ENCODE measurements at regions not wholly inside any gene's neighbourhood (a gene's known extent, or its start where the extent isn't known, plus 50 kb on each side); places are given as distances from the start of the nearest gene placed in this dataset.
"Not testable (repeated sequence)": the region's sequence is repeated elsewhere in the genome, so short reads cannot be mapped to it uniquely, and the experiment has no call there.

GRCh38 chr3:145359040-145359439 lies 801.9 kb downstream of the PLOD2 start:
- DNase-seq = no peak

GRCh38 chr3:145368748-145369147 lies 792.2 kb downstream of the PLOD2 start:
- DNase-seq = no peak

GRCh38 chr3:145370870-145371269 lies 790.1 kb downstream of the PLOD2 start:
- no peak for DNase-seq

GRCh38 chr3:145377301-145377700 lies 783.7 kb downstream of the PLOD2 start:
- DNase-seq = no peak

DNA sequence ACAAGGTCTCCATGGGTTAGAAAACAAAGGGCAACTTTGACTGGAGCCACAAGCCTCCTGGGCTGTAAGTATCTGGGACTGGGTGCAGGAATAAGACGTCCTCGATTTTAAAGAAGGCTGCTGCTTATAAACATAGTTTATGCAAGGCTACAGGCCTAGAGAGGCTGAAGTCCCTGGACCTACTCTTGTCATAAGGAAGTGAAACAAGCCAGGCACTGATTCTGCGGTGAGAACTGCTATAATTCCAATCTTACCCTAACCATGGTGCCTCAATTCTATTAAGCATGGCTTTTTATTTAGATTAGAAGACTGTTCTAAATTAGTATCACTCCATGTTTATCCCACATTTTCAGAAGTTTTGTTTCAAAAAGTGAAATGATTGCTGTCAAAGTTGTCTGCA lies 777.6 kb downstream of the PLOD2 start:
- DNase-seq = no peak

DNA sequence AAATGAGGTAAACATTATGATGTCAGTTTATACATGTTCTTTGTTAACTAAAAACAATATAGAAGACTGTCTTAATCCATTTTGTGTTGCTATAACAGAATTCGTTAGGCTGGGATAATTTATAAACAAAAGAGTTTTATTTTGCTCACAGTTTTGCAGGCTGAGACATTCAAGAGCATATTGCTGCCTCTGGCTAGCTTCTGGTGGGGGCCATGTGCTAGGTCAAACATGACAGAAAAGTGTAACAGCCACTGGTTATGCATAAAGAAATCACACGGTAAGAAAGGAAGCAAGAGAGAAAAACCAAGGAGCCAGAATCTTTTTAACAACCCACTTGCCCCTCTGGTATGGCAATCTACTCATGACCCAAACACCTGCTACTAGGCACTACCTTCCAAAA lies 776.7 kb downstream of the PLOD2 start:
- DNase-seq = no peak

GRCh38 chr3:145387211-145387610 lies 773.8 kb downstream of the PLOD2 start:
- DNase-seq = no peak

- DNase-seq = no peak
Measured at GRCh38 chr3:145395421-145395820, 765.6 kb downstream of the PLOD2 start.

GRCh38 chr3:145411605-145412004 lies 749.4 kb downstream of the PLOD2 start:
- DNase-seq = no peak

DNA sequence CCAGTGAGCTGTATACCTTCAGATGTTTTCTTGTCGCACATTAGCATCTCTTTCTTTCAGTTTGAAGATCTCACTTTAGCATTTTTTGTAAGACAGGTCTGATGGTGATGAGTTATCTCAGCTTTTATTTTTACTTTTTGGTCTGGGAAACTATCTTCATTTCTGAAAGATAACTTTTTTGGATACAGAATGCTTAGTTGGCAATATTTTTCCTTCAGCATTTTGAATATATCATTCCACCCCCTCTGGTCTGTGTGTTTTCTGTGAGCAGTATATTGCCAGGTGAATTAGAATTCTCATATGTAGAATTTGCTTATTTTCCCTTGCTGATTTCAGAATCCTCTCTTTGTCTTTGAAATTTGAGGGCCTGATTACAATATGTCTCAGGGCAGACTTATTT lies 743.3 kb downstream of the PLOD2 start:
- no peak for DNase-seq

DNA sequence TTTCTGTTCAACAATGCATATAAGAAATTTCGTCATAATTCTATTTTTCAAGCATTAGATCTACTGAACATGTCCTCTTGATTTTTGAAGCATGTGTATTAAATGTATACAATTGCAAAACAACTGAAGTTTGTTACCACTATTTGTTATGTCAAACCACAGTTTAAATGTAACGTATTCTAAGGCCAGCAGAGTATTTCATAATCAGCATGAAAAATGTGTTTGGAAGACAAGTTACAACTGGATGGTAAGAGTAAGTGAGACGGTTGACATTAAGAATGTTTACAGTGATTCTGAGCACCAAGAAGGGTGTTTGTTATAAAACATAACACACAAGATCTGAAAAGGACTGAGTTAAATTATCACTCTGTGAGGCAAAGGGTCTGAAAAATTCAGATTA lies 738.4 kb downstream of the PLOD2 start:
- no peak for DNase-seq

DNA sequence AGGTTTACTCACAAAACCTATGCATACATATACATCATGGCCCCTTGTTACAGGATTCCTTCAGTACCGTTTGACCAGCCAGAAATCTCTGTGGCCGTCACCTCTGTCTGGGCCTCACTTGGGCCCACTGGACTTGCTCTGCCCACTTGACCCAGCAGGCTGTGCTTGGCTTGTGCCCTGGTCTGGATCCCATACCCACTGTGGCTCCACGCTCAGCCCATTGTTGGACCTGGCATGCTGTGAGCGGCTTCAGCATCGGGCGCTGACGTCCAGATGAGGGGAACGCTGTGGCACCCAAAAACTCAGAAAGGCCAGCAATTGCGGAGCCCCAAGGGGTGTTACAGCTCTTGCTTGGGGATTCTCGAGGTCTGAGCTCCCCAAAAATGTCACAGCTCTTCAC lies 733.6 kb downstream of the PLOD2 start:
- no peak for DNase-seq

GRCh38 chr3:145429546-145429945 lies 731.4 kb downstream of the PLOD2 start:
- no peak for DNase-seq

- DNase-seq = no peak
Measured at GRCh38 chr3:145448436-145448835, 712.5 kb downstream of the PLOD2 start.

GRCh38 chr3:145450018-145450682 lies 710.8 kb downstream of the PLOD2 start:
- no peak for DNase-seq

DNA sequence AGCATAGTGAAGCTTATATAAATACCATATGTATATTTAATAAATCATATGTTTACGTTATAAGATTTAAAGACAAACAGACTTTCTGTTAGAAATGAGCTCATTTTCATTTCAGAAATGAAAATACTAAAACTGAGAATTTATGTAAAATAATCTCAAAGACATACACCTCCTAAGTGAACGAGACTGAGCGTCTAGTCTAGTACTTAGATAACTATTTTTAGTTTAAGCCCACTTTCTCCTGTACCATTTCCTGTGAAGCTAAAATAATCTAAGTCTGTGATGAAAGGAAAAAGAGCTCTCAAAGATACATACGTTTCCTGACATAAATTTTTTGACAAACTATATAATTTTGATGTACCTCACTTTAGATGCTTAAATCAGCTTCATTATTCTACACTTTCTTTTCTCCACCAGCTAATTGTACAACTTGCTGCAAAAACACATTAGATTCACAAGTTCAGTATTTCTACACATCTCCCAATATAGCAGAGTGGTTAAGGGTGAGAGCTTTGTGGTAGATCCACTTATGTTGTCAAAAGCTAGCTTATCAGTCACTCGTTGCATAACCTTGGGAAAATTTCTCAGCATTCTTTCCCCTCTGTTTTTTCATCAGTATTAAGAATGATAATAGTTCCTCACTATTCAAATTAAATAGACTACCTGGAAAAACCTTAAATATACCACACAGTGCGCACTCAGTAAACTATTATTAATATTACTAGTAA lies 703.0 kb downstream of the PLOD2 start:
- no peak for DNase-seq

- not testable (repeated sequence) for DNase-seq
Measured at GRCh38 chr3:145459681-145460080, 701.3 kb downstream of the PLOD2 start.

- no peak for DNase-seq
Measured at GRCh38 chr3:145471976-145472375, 689.0 kb downstream of the PLOD2 start.

GRCh38 chr3:145482735-145483134 lies 678.2 kb downstream of the PLOD2 start:
- DNase-seq = not testable (repeated sequence)

- DNase-seq = no peak
Measured at GRCh38 chr3:145483992-145484391, 677.0 kb downstream of the PLOD2 start.

DNA sequence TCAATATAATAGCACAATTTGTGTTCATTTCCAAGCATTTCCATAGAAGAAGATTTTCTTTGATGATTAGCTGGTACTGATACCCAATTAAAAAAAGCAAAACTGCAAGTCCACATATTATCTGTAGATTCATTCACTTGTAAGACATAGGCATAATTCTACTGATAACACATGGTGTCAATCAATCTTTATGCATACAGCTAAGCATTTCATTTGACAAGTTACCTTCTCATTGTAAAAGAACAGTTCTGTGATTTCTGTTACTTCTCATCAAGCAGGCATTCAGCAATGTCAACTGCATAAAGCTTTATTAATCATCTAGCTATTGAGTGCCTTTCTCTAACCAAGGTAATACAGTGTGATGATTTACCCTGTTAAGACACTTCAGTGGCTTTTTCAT lies 672.0 kb downstream of the PLOD2 start:
- no peak for DNase-seq

DNA sequence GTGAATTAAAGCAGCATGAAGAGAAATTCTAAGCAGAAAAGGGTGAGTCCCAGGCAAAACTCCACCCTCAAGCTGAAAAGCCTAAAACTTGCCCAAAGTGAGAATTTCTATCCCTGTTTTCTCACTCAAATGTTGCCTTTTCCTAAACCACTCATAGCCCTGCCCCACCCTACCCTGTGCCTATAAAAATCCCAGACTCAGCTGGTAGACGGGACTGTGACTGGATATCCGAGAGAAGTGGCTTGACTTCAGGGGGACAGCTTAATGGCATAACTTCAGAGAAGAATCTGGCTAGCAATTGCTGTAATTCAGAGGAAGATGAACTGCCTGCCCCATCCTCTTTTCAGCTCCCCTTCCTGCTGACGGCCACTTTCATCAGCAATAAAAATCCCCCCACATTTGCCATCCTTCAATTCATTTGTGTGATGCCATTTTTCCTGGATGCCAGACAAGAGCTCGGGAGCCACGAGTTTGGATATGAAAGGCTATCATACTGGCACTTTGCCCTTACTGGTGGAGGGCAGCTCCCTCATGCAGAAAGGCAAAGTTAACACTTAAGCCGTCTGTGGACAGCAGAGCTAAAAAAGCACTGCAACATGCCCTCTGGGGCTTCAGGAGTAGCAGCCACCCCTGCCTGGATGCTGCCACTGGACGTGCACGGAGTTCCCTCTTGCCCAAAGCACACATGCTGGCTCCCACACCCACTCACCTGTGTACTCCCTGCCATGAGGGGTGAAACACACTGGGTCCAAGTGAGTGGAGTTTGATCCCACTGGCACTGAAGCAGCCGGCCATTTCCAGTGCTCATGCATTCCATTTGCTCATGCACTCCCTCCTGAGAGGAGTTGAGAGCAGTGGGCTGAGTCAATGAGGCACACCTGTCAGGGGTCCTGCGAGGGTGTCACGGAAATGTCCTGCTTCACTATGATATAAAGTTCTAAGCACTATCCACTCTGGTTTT lies 670.6 kb downstream of the PLOD2 start:
- no peak for DNase-seq

DNA sequence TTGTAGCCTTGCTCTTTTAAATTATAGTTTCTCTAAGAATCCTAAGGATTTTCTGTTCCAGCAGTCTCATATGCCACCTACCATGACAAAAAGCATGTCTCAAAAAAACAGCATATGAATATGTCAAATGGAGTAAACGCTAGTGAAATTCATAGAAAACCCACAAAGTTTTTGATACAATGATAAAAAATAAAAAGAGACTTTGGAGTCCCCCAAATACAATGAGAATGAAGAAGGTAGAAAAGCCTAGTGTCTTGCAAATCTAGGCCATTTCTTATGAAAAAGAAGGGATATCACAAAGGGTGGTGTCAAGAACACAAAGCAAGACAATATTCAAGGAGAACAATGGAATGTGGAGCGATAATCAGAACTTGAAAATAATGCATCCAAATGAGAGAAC lies 668.5 kb downstream of the PLOD2 start:
- DNase-seq = no peak

DNA sequence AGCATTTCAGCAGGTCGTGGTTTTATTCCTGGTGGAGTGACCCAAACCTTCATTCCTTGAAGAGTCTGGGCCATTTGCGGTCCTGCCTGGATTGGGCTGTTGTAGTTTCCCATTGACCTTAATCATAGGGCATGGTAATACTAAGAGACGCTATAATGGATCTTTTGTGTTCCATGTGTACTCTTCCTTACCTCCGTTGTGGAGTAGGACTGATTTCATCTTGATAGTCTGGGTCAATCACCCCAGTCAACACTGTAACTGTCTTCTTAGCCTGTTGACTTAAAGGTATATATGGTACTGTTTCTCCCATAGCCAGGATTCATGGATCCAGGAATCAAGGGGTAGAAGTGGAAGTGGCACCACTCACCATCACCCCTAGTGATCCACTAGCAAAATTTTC lies 643.6 kb downstream of the PLOD2 start:
- DNase-seq = not testable (repeated sequence)

Measured in 8988T (cell line).